Liver (tissue), 3 donors: ENCODE measurements at regions not wholly inside any gene's neighbourhood (a gene's known extent, or its start where the extent isn't known, plus 50 kb on each side); places are given as distances from the start of the nearest gene placed in this dataset.
"Not testable (repeated sequence)": the region's sequence is repeated elsewhere in the genome, so short reads cannot be mapped to it uniquely, and the experiment has no call there.

Source experiments
- CTCF ChIP-seq: fragments of 150-350 bp; IDR thresholded peaks from 2 replicates; pipeline ENCODE4 v1.5.1; 2017; ENCODE audit warnings: improper control_type of control experiment, low read depth, low read length; ENCODE audit not compliant: missing input control
- EGR1 ChIP-seq, 2 donors: IDR thresholded peaks; 2 replicates each; pipeline ENCODE4 v1.6.1; 2016 to 2018; ENCODE audit warnings: antibody characterized with exemption in 2 of 2, low read depth in 2 of 2
- FOXA2 ChIP-seq: IDR thresholded peaks from 2 replicates; pipeline ENCODE4 v1.6.1; 2016; ENCODE audit warnings: antibody characterized with exemption
- JUND ChIP-seq, 2 donors: IDR thresholded peaks; 2 replicates each; pipeline ENCODE4 v1.6.1; 2016; ENCODE audit warnings: antibody characterized with exemption in 2 of 2
- MAX ChIP-seq: IDR thresholded peaks from 2 replicates; pipeline ENCODE4 v1.6.1; 2016; ENCODE audit warnings: antibody characterized with exemption
- RAD21 ChIP-seq, 2 donors: IDR thresholded peaks; 2 replicates each; pipeline ENCODE4 v1.6.1; 2016; ENCODE audit warnings: antibody characterized with exemption in 2 of 2, mild to moderate bottlenecking in 2 of 2
- REST ChIP-seq: IDR thresholded peaks from 2 replicates; pipeline ENCODE4 v1.6.1; 2016; ENCODE audit warnings: antibody characterized with exemption, mild to moderate bottlenecking
- SP1 ChIP-seq: IDR thresholded peaks from 2 replicates; pipeline ENCODE4 v1.6.1; 2018; ENCODE audit warnings: antibody characterized with exemption, mild to moderate bottlenecking
- YY1 ChIP-seq: IDR thresholded peaks from 2 replicates; pipeline ENCODE4 v1.6.1; 2016; ENCODE audit warnings: antibody characterized with exemption, mild to moderate bottlenecking
- donor health status: healthy.
- donor health status: healthy.

- not testable (repeated sequence) for TF ChIP-seq CTCF; MAX; JUND (IDR thresholded peaks at IDR 0.05); YY1; REST; EGR1 (IDR thresholded peaks at IDR 0.05; ENCODE audit: low read depth in 2 of 2); FOXA2; SP1; RAD21 (IDR thresholded peaks at IDR 0.05)
Observed at GRCh38 chr17:45605751-45606150, 115.2 kb upstream of the PLEKHM1 start.
